Glutamatergic neuron (in vitro differentiated cells): ENCODE measurements at regions not wholly inside any gene's neighbourhood (a gene's known extent, or its start where the extent isn't known, plus 50 kb on each side); places are given as distances from the start of the nearest gene placed in this dataset.
A peak's percentile ranks its signal among the peaks of the same experiment; 100 is the strongest.

Experiments
- DNase-seq: peaks from one replicate; pipeline ENCODE4 v3.0.0; 2022
- H3K27ac Mint-ChIP-seq: one replicate; pipeline ENCODE4 v1.8.0; 2020; ENCODE audit warnings: mild to moderate bottlenecking, mixed read lengths, inconsistent platforms; ENCODE audit not compliant: unreplicated experiment
- H3K27me3 Mint-ChIP-seq: one replicate; pipeline ENCODE4 v1.8.0; 2020; ENCODE audit warnings: mild to moderate bottlenecking, moderate library complexity, mixed read lengths, inconsistent platforms; ENCODE audit not compliant: unreplicated experiment
- H3K36me3 Mint-ChIP-seq: one replicate; pipeline ENCODE4 v1.8.0; 2020; ENCODE audit warnings: mild to moderate bottlenecking, mixed read lengths, inconsistent platforms; ENCODE audit not compliant: unreplicated experiment
- H3K4me1 Mint-ChIP-seq: one replicate; pipeline ENCODE4 v1.8.0; 2020; ENCODE audit warnings: mild to moderate bottlenecking, low read depth, mixed read lengths, inconsistent platforms; ENCODE audit not compliant: unreplicated experiment
- H3K4me3 Mint-ChIP-seq: one replicate; pipeline ENCODE4 v1.8.0; 2020; ENCODE audit warnings: mild to moderate bottlenecking, mixed read lengths, inconsistent platforms; ENCODE audit not compliant: unreplicated experiment
- H3K9me3 Mint-ChIP-seq: one replicate; pipeline ENCODE4 v1.8.0; 2020; ENCODE audit warnings: mild to moderate bottlenecking, moderate library complexity, mixed read lengths, inconsistent platforms; ENCODE audit not compliant: unreplicated experiment
- TF ChIP-seq, protein P1 (sequence below): fragments of 200-600 bp; sonication (generic); IDR thresholded peaks from one replicate; pipeline ENCODE4 v1.5.0; 2021; ENCODE audit not compliant: partially characterized antibody, unreplicated experiment

DNA sequence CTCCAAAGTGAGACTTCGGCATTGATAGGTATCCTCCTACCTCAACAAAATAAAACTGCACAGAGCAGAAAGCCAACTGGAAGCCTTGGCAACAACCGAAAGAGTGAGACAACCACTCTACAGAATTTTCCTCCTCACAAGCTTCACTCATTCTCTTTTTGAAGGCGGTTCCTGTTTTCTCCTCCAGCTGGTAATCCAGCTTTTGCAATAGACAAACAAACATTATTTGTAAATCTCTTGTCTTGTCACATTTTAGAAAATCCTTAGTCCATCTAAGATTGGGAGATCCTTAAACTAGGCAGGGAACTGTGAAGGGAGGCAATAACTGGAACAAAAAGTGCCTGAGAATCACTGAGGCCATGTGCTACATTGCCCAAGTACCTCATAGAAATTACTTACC lies 332.4 kb downstream of the BCL11A start:
- Mint-ChIP-seq H3K36me3 (no peaks in the 10 kb centered on the region), H3K27ac (no peak overlapping the region), H3K4me1 (no peaks in the 10 kb centered on the region), H3K27me3 (peaks cover 2% of the 10 kb centered on the region), H3K9me3 (no peaks in the 10 kb centered on the region), H3K4me3 (no peak overlapping the region)
- DNase-seq = no peak
- TF ChIP-seq, protein P1, sequence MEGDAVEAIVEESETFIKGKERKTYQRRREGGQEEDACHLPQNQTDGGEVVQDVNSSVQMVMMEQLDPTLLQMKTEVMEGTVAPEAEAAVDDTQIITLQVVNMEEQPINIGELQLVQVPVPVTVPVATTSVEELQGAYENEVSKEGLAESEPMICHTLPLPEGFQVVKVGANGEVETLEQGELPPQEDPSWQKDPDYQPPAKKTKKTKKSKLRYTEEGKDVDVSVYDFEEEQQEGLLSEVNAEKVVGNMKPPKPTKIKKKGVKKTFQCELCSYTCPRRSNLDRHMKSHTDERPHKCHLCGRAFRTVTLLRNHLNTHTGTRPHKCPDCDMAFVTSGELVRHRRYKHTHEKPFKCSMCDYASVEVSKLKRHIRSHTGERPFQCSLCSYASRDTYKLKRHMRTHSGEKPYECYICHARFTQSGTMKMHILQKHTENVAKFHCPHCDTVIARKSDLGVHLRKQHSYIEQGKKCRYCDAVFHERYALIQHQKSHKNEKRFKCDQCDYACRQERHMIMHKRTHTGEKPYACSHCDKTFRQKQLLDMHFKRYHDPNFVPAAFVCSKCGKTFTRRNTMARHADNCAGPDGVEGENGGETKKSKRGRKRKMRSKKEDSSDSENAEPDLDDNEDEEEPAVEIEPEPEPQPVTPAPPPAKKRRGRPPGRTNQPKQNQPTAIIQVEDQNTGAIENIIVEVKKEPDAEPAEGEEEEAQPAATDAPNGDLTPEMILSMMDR = no peak

DNA sequence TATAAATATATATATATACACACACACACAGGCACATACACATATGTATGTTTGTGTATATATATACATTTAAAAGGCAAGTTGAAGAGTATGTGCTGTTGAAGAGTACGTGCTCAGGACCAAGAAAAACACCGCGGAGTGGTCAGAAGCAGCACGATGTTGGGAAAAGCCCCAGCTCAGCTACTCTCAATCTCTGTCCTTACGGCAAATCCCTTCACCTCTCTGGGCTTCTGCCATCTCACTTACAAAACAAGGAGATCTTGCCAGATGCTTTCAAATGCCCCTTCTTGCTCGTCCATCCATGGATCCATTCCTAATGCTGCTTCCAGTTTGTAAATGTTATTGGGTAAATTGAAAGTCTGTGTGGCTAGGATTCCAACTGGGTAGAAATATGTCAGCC lies 333.9 kb downstream of the BCL11A start:
- Mint-ChIP-seq H3K4me1 (peaks cover 10% of the 10 kb centered on the region), H3K9me3 (no peaks in the 10 kb centered on the region), H3K4me3 (no peak overlapping the region), H3K27me3 (peaks cover 2% of the 10 kb centered on the region), H3K36me3 (no peaks in the 10 kb centered on the region), H3K27ac (no peak overlapping the region)
- DNase-seq = no peak
- TF ChIP-seq, protein P1 = no peak

DNA sequence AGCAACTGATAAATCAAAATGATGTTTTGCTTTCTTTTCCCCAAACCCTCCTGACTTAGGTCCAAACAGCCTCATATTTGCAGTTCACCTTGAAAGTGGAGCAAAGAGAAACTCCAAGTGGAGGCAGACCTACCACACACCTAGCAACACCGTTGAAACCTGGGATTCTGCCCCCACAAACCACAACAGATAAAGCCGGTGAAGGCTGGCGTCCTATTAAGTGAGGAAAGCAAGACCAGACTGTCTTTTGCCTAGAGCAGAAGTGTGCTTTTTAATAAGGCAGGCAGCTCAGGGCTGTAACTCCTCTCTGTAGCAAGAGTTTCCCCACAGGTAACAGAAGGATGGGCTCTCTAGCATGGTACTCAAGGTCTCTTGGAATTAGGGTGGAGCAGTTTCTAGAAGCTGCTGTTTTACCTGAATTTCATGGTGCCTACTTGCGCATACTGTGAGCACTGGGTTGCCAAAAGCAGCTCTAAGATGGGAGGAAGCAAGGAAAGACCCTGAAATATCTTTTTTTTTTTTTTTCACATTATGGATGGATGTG lies 336.9 kb downstream of the BCL11A start:
- TF ChIP-seq, protein P1 = no peak
- Mint-ChIP-seq H3K27ac (no peak overlapping the region), H3K9me3 (no peaks in the 10 kb centered on the region), H3K4me3 (no peak overlapping the region), H3K36me3 (no peaks in the 10 kb centered on the region), H3K4me1 (peaks cover 26% of the 10 kb centered on the region), H3K27me3 (peaks cover 1% of the 10 kb centered on the region)
- DNase-seq = no peak

DNA sequence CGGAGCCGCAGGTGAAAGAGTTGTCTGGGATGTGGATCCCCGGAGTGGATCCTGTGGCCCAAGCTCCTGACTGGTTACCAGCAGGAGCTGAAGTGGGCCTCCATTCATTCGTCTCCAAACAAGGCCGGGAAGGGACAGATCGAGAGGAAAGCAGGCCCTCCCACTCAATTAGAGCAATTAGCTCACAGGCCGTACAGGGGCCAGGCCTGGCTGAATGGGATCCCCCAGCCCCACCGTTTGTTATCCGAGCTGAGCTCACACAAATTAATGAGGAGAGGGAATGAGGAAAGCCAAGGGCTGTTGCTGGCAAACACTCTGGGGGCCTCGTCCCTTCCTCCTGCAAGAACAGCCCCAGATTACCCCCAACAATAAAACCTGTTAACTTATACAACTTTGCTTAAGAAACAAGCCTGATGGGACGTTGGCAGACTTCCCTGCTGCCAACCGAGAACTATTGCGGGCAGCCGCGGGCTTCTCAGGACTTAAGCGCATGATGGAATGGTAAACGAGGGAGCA lies 338.0 kb downstream of the BCL11A start:
- Mint-ChIP-seq H3K4me3 (peak overlapping the region; percentile 58), H3K9me3 (no peaks in the 10 kb centered on the region), H3K27me3 (peaks cover 2% of the 10 kb centered on the region), H3K4me1 (peaks cover 26% of the 10 kb centered on the region), H3K27ac (peak overlapping the region; percentile 49), H3K36me3 (no peaks in the 10 kb centered on the region)
- TF ChIP-seq, protein P1 = no peak
- DNase-seq = peak; percentile 37

DNA sequence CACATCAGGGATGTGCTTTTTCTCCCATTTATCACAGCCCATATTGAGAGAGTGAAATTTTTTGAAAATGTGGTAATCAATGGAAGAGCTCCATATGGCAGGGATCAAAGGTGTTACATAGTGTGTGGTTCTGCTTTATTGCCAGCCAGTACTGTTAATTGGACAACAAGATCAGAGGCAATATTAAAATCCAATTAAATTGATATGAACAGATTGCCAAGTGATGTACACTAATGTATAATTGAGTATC lies 338.9 kb downstream of the BCL11A start:
- Mint-ChIP-seq H3K27ac (peak overlapping the region; percentile 5), H3K4me1 (peaks cover 26% of the 10 kb centered on the region), H3K4me3 (no peak overlapping the region), H3K36me3 (no peaks in the 10 kb centered on the region), H3K9me3 (no peaks in the 10 kb centered on the region), H3K27me3 (peaks cover 2% of the 10 kb centered on the region)
- DNase-seq = no peak
- TF ChIP-seq, protein P1 = no peak
